Heart left ventricle (tissue), 13 donors: ENCODE measurements at regions not wholly inside any gene's neighbourhood (a gene's known extent, or its start where the extent isn't known, plus 50 kb on each side); places are given as distances from the start of the nearest gene placed in this dataset.

ENCODE experiments used
- POLR2A ChIP-seq, 2 donors: fragments of 450-650 bp; IDR thresholded peaks; one replicate each; pipeline ENCODE4 v1.6.1; 2017; ENCODE audit warnings: antibody characterized with exemption in 2 of 2, mild to moderate bottlenecking in 2 of 2, moderate library complexity in 2 of 2
- TF ChIP-seq, protein P1 (sequence below), 12 donors: fragments of 200-600 bp; sonication (generic) in 4 of 12; IDR thresholded peaks; one replicate each; pipeline versions ENCODE4 v1.5.0 to v1.8.0; 2018 to 2022; ENCODE audit warnings: antibody characterized with exemption in 12 of 12, mild to moderate bottlenecking in 5 of 12
- donor health status: ischemic (EF 13 %, LVEDD 7.1; RV severe dilation, severe dysfunction).
- donor health status: DM: no; HTN: yes; CAD: no.
- donor health status: DM: no; HTN: no; CAD: no.
- donor health status: ischemic (EF 25% LVEDD 6.9; RV normal size, moderate dysfunction).
- donor health status: ischemic (EF 25% LVEDD 5.7; RV mildly dilated, moderate dysfunction).
- donor health status: ischemic (EF 35%, LVEDD 5.7; RV mildly dilated, moderate dysfunction).
- donor health status: nonischemic (EF 11% LVEDD 7.7; RV severe dilation, severe dysfunction).
- donor health status: DM: yes; HTN: yes; CAD: no.
- donor health status: PGD.
- donor health status: ischemic (EF 29% LVEDD 5.4; RV normal size, mild dysfunction).
- donor health status: nonischemic (EF 23%, LVEDD 6.1; RV moderate dilation, normal function).

DNA sequence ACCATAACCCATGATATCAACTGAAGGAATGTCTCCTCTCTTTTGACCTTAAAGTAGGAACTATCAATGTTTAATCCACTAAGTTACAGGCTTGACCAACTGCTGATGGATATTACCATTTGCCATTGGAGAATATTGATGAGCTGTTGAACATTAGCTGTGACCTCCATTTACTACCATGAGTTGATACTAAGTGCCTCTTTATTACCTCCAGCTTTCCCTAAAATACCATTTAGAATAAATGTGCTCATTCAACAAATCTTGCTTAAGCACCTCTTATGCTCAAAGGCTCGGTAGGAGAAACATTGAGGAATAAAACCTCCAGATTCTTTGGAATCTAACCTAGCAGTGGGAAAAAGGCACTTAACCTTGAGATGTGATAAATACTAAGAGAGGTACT, 81.2 kb downstream of the FAM124B start:
- TF ChIP-seq, protein P1, sequence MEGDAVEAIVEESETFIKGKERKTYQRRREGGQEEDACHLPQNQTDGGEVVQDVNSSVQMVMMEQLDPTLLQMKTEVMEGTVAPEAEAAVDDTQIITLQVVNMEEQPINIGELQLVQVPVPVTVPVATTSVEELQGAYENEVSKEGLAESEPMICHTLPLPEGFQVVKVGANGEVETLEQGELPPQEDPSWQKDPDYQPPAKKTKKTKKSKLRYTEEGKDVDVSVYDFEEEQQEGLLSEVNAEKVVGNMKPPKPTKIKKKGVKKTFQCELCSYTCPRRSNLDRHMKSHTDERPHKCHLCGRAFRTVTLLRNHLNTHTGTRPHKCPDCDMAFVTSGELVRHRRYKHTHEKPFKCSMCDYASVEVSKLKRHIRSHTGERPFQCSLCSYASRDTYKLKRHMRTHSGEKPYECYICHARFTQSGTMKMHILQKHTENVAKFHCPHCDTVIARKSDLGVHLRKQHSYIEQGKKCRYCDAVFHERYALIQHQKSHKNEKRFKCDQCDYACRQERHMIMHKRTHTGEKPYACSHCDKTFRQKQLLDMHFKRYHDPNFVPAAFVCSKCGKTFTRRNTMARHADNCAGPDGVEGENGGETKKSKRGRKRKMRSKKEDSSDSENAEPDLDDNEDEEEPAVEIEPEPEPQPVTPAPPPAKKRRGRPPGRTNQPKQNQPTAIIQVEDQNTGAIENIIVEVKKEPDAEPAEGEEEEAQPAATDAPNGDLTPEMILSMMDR (IDR thresholded peaks at IDR 0.05) = no peak
- TF ChIP-seq POLR2A (IDR thresholded peaks at IDR 0.05) = no peak
